GM12874 (cell line): ENCODE measurements at regions not wholly inside any gene's neighbourhood (a gene's known extent, or its start where the extent isn't known, plus 50 kb on each side); places are given as distances from the start of the nearest gene placed in this dataset.

Experiments
- TF ChIP-seq, protein P1 (sequence below): IDR thresholded peaks from 2 replicates; pipeline ENCODE4 v1.5.1; 2011; ENCODE audit warnings: low read depth, mild to moderate bottlenecking, control low read depth, low read length, moderate library complexity; ENCODE audit not compliant: insufficient read depth

DNA sequence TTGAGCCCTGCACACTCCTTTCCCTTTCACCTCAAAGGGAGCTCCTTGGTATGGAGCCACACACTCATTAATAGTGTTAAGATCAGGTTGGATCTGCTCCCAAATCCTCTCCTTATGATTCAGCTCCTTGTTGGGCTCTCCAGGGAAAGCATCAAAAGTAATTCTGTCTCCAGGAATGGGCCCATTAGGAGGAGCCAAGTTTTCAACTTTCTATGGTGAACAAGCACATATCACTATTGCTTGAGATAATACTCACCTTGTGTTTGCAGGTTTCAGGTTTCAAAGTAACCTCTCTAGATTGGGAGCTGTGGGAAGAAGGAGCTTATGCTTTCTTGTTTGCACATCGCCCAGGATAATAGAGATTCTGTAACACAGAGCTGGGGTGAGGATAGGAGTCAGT lies 164.8 kb downstream of the TNFSF18 start:
- TF ChIP-seq, protein P1, sequence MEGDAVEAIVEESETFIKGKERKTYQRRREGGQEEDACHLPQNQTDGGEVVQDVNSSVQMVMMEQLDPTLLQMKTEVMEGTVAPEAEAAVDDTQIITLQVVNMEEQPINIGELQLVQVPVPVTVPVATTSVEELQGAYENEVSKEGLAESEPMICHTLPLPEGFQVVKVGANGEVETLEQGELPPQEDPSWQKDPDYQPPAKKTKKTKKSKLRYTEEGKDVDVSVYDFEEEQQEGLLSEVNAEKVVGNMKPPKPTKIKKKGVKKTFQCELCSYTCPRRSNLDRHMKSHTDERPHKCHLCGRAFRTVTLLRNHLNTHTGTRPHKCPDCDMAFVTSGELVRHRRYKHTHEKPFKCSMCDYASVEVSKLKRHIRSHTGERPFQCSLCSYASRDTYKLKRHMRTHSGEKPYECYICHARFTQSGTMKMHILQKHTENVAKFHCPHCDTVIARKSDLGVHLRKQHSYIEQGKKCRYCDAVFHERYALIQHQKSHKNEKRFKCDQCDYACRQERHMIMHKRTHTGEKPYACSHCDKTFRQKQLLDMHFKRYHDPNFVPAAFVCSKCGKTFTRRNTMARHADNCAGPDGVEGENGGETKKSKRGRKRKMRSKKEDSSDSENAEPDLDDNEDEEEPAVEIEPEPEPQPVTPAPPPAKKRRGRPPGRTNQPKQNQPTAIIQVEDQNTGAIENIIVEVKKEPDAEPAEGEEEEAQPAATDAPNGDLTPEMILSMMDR: no peak

- TF ChIP-seq, protein P1: no peak
These were observed 163.6 kb downstream of the TNFSF18 start for GRCh38 chr1:172887162-172887561.

GRCh38 chr1:172893146-172893841 lies 157.4 kb downstream of the TNFSF18 start:
- TF ChIP-seq, protein P1: no peak

- TF ChIP-seq, protein P1: no peak
These were observed 156.2 kb downstream of the TNFSF18 start for GRCh38 chr1:172894349-172895049.

DNA sequence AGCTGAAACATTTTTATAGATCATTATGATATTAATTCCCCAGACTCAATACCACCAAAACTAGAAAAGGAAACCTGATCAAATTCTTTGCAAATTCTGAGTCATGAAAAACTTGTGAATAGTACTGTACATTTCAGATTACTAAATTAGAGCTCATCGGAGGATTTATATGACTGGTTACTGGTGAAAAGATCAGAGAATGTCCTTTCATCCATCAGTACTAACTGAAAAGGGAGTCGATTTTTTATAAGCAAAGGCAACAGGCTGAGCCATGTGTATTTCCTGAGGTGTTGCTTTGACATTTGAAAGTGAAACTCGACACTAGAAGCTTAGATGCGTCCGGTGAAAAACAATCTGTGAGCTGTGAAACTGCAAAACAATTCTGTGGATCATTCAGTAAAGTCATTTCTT lies 155.7 kb downstream of the TNFSF18 start:
- TF ChIP-seq, protein P1: no peak

DNA sequence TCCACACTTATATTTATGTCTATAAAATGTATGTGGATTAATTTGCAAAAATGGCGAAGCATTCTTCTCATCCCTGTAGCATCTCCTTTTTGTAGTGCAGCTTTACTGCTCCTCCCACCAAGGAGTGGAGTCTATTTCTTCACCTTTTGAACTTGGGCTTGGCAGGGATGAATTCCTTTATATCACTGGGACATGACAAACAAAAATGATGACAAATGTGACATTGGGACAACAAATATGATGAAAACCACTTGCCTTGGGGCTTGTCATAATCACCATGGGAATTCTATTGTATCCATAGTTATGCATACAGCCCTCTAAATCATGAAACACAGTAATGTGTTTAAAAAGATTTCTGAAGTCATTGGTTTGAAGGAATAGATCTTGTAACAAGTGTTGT lies 155.0 kb downstream of the TNFSF18 start:
- TF ChIP-seq, protein P1: no peak

GRCh38 chr1:172897738-172898137 lies 153.0 kb downstream of the TNFSF18 start:
- TF ChIP-seq, protein P1: no peak
